ENCODE measurements at regions not wholly inside any gene's neighbourhood (a gene's known extent, or its start where the extent isn't known, plus 50 kb on each side); places are given as distances from the start of the nearest gene placed in this dataset.

DNA sequence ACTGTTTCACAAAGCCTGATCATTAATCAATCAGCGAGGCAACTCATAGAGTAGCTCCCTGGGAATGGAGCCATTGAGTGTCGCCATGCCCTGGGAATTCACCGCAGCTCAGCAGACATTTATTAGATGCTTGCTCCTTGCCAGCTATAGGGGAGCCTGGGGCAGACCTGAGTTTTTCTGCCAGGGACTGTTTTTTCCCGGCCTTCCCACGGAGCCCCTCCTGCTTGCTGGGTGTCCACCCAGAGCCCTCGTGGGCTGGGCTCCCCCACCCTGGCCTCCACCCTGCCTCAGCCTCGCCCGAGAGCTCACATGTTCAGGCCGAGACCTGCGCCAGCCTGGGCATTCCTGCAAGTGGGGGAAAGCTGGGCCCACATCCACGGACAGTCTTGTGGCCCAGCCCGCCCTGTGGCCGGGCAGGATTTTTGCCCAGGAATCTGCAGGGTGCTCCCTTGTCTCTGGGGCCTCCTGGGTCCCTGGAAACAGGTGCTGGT, 64.9 kb downstream of the SMIM38 start:
- peak; percentile 6 for DNase-seq

- no peak for DNase-seq
Measured at GRCh38 chr11:69221086-69221485, 65.4 kb downstream of the SMIM38 start.

DNA sequence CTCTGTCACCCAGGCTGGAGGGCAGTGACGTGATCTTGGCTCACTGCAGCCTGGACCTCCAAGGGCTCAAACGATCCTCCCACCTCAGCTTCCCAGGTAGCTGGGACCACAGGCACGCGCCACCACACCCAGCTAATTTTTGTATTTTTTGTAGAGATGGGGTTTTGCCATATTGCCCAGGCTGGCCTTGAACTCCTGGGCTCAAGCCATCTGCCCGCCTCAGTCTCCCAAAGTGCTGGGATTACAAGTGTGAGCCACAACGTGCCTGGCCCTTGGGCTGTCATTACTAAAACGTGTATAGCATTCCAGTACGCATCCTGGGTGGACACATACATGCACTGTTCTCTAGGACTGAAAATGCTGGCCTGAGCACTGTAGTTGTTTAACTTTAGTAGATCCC, 65.9 kb downstream of the SMIM38 start:
- peak; percentile 2 for DNase-seq

GRCh38 chr11:69227271-69227670, 66.7 kb upstream of the MYEOV start:
- no peak for DNase-seq

GRCh38 chr11:69229511-69229910, 64.4 kb upstream of the MYEOV start:
- no peak for DNase-seq

GRCh38 chr11:69230856-69231425, 63.0 kb upstream of the MYEOV start:
- DNase-seq = no peak

DNA sequence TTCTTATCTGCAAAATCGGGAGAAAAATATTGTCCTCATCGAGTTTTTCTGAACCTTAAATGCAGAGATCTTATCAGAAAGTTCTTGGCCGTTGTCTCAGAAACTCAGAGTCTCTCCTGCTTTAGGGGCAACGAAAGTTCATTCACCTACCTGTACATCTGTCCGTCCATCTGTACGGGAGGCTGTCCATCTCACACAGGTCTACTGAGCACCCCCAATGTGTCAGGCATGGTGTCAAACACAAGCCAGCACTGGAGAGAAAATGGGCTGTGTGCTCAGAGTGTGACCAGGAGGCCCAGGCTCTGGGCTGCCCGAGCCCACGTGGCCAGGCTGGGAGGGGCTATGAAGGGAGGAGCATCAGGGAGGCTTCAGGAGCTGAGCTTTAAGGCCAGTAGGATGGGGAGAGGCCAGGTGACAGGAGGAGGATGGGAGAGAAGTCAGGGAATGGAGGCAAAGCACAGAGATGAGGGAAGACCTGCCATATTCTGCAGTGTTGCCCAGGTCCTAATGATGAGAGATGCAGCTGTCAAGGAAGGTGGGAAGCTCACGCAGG, 62.4 kb upstream of the MYEOV start:
- DNase-seq = no peak

DNA sequence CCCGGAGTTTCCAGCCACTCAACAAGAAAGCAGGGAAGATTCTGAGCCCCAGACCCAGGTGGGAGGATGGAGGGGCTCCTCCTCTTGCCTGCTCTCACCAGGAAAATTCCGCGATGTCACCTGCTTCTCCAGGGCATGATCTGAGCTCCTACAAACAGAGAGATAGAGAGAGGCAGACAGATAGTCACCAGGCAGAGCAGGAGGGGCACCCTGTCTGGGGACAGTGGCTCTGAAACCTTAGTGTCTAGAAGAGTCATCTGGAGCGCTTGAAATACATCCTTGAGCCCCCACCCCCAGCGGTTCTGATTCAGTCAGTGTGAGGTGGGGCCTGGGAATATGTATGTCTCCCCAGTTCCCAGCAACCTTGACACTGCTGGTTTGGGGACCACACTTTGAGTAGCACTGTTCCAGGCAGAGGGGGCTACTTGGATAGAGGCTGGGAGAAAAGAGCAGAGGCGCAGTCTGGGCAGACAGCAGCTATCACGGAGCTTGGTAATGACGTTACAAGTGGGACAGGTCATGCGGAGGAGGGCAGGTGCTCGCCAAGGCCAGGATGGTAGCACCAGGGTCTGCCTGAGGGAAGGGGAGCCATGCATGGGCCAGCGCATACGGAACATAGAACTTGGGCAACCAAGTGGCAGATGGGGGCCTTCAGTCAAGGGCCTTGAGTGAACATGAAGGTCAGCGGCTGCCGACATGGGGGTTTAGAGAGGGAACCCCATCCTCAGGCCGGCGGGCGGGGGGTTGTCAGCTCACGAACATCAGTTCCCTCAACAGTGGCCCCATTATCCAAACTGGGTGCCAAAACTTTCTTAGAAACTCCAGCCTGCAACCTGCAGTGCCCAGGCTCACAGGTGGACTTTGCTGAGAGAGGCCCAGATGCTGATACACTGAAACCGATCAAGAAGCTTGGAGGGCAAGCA, 60.9 kb upstream of the MYEOV start:
- no peak for DNase-seq

- no peak for DNase-seq
Measured at GRCh38 chr11:69233744-69234570, 60.0 kb upstream of the MYEOV start.

GRCh38 chr11:69234740-69235710, 58.9 kb upstream of the MYEOV start:
- peak; percentile 13 for DNase-seq

GRCh38 chr11:69238573-69239351, 55.2 kb upstream of the MYEOV start:
- no peak for DNase-seq

GRCh38 chr11:69239641-69240040, 54.3 kb upstream of the MYEOV start:
- no peak for DNase-seq

DNA sequence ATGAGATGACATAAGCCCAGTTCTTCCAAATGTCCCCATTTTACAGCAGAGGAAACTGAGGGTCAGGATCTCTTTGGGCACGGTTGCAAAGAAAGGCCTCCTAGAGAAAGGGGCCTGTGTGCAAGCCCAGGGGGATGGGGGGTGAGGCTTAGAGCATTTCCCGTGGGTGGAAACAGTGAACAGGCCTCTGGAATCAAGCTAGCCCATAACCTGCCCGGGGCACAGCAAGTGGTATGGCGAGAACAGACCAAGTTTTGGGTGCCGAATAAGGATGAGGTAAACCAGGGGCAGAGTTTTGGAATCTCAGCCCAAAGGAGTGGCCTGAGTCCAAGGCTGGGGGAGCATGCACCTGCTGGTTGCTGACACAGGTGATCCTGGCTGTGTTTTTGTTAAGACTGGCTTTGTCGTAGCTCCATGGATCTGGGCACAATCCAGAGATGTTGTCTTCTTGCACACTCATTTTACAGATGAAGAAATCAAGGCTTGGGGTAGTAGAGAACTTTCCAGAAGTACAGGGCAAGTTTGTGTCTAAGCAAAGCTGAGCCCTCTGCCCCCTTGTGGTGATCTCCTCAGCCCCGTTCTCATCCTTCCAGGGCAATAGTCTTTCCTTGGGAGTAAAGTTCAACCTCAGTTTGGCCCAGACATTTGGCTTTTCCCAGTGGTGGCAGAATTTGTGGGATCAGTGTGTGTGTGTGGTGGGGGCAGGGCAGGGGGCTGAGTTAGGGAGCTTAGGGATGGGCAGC, 53.5 kb upstream of the MYEOV start:
- no peak for DNase-seq

DNA sequence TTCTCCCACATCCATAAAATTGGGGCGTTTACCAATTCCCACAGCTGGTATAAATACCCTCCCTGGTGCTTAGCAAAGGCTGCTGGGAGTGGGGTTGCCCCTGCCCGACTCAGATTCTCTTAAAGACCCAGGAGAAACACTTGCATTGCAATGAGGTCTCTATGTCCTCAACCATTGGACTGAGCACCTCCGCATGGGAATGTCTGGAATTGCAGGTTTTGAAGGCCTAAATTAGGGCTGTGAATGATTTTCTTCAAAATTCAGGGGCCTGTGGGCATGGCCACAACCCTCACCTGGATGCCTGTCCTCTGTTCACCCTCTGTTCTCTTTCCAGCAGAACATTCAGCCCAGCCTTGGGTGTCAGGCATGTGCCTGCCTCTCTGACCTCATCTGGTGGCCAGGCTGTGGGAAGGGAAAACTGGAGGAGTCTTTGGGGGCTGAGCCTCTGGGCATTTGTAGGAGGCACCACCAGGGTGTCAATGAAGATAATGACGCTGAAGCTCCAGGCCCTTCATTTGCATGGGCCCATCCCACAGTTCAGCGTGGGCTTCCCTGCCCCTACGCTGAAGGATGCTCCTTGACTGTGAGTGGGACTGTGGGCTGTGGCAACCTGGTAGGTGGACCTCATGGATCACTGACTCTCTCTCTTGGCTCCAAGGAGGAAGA, 52.7 kb upstream of the MYEOV start:
- no peak for DNase-seq

GRCh38 chr11:69241844-69242243, 52.1 kb upstream of the MYEOV start:
- DNase-seq = no peak

- no peak for DNase-seq
Measured at GRCh38 chr11:69242266-69242920, 51.6 kb upstream of the MYEOV start.

GRCh38 chr11:69243496-69244200, 50.3 kb upstream of the MYEOV start:
- DNase-seq = no peak
